ENCODE measurements at regions not wholly inside any gene's neighbourhood (a gene's known extent, or its start where the extent isn't known, plus 50 kb on each side); places are given as distances from the start of the nearest gene placed in this dataset.
"Not testable (repeated sequence)": the region's sequence is repeated elsewhere in the genome, so short reads cannot be mapped to it uniquely, and the experiment has no call there.

GRCh38 chr9:13942695-13943094, 371.2 kb downstream of the NFIB start:
- peak in 5 of 58 donors; percentile 7 to 35 (median 9) for DNase-seq

- no peak for DNase-seq
Observed at GRCh38 chr9:13942201-13942600, 371.7 kb downstream of the NFIB start.

GRCh38 chr9:13941714-13942113, 372.2 kb downstream of the NFIB start:
- no peak for DNase-seq

- DNase-seq, result no peak
Observed at GRCh38 chr9:13939701-13940490, 374.0 kb downstream of the NFIB start.

- DNase-seq, result no peak
Observed at GRCh38 chr9:13939134-13939533, 374.8 kb downstream of the NFIB start.

GRCh38 chr9:13934416-13934815, 379.5 kb downstream of the NFIB start:
- DNase-seq, result no peak

GRCh38 chr9:13933268-13933656, 380.7 kb downstream of the NFIB start:
- no peak for DNase-seq

GRCh38 chr9:13932528-13933267, 381.2 kb downstream of the NFIB start:
- no peak for DNase-seq

- DNase-seq, result no peak
Observed at GRCh38 chr9:13929013-13929412, 384.9 kb downstream of the NFIB start.

GRCh38 chr9:13923381-13923780, 390.6 kb downstream of the NFIB start:
- no peak for DNase-seq

- no peak for DNase-seq
Observed at GRCh38 chr9:13920557-13920956, 393.4 kb downstream of the NFIB start.

GRCh38 chr9:13919401-13919800, 394.5 kb downstream of the NFIB start:
- no peak for DNase-seq

- DNase-seq, result no peak
Observed at GRCh38 chr9:13917534-13917933, 396.4 kb downstream of the NFIB start.

GRCh38 chr9:13915591-13916301, 398.2 kb downstream of the NFIB start:
- no peak for DNase-seq

GRCh38 chr9:13915131-13915530, 398.8 kb downstream of the NFIB start:
- no peak for DNase-seq

GRCh38 chr9:13911473-13911872, 402.5 kb downstream of the NFIB start:
- no peak for DNase-seq

- not testable (repeated sequence) for DNase-seq
Observed at GRCh38 chr9:13907842-13908241, 406.1 kb downstream of the NFIB start.

GRCh38 chr9:13904746-13905145, 409.2 kb downstream of the NFIB start:
- no peak for DNase-seq

- no peak for DNase-seq
Observed at GRCh38 chr9:13904311-13904710, 409.6 kb downstream of the NFIB start.

- DNase-seq, result no peak
Observed at GRCh38 chr9:13902286-13903066, 411.5 kb downstream of the NFIB start.

GRCh38 chr9:13901176-13901575, 412.8 kb downstream of the NFIB start:
- DNase-seq, result no peak

Measured in anterior cingulate cortex (tissue), 58 donors.